HepG2 (cell line): ENCODE measurements at regions not wholly inside any gene's neighbourhood (a gene's known extent, or its start where the extent isn't known, plus 50 kb on each side); places are given as distances from the start of the nearest gene placed in this dataset.
A peak's percentile ranks its signal among the peaks of the same experiment; 100 is the strongest.

Experiments used
- CC2D1A ChIP-seq: sonication (generic); formaldehyde crosslinking; IDR thresholded peaks from 2 replicates; pipeline ENCODE4 v1.8.1; 2023; ENCODE audit warnings: mild to moderate bottlenecking, missing genetic modification reagents
- FOXK1 ChIP-seq: sonication (generic); formaldehyde crosslinking; IDR thresholded peaks from 2 replicates; pipeline ENCODE4 v1.4.0; 2020; ENCODE audit warnings: low read depth, missing genetic modification reagents, borderline replicate concordance
- GLI4 ChIP-seq: sonication (generic); formaldehyde crosslinking; IDR thresholded peaks from 2 replicates; pipeline ENCODE4 v1.5.1; 2020; ENCODE audit warnings: missing genetic modification reagents, mild to moderate bottlenecking, moderate library complexity, borderline replicate concordance
- GPN1 ChIP-seq: sonication (generic); formaldehyde crosslinking; IDR thresholded peaks from 2 replicates; pipeline ENCODE4 v1.5.1; 2020; ENCODE audit warnings: missing genetic modification reagents, borderline replicate concordance
- HNRNPLL ChIP-seq: fragments of 200-400 bp; formaldehyde crosslinking; IDR thresholded peaks from 2 replicates; pipeline ENCODE4 v1.6.1; 2017; ENCODE audit warnings: mild to moderate bottlenecking, low read depth, low read length; ENCODE audit not compliant: poor library complexity, severe bottlenecking
- KLF12 ChIP-seq: sonication (generic); formaldehyde crosslinking; IDR thresholded peaks from 2 replicates; pipeline ENCODE4 v1.4.0; 2020; ENCODE audit warnings: missing genetic modification reagents, borderline replicate concordance
- MYC ChIP-seq: sonication (generic); formaldehyde crosslinking; IDR thresholded peaks from 2 replicates; pipeline ENCODE4 v1.9.0; 2021; ENCODE audit warnings: missing genetic modification reagents, borderline replicate concordance
- RXRB ChIP-seq: IDR thresholded peaks from 2 replicates; pipeline ENCODE4 v1.6.1; 2016; ENCODE audit warnings: borderline replicate concordance, missing genetic modification reagents, missing compliant biosample characterization
- ZMYM4 ChIP-seq: sonication (generic); formaldehyde crosslinking; IDR thresholded peaks from 2 replicates; pipeline ENCODE4 v1.8.1; 2023; ENCODE audit warnings: mild to moderate bottlenecking, missing genetic modification reagents
- ZNF615 ChIP-seq: sonication (generic); formaldehyde crosslinking; IDR thresholded peaks from 2 replicates; pipeline ENCODE4 v1.5.0; 2020; ENCODE audit warnings: mild to moderate bottlenecking, missing genetic modification reagents, borderline replicate concordance
- ZNF629 ChIP-seq: sonication (generic); formaldehyde crosslinking; conservative IDR thresholded peaks from 2 replicates; pipeline ENCODE4 v1.5.0; 2020; ENCODE audit warnings: missing genetic modification reagents
- TF ChIP-seq, protein P1 (sequence below): sonication (generic); formaldehyde crosslinking; IDR thresholded peaks from 2 replicates; pipeline ENCODE4 v1.8.1; 2023; ENCODE audit warnings: mild to moderate bottlenecking, missing genetic modification reagents
- TF ChIP-seq, protein P2 (sequence below): sonication (generic); formaldehyde crosslinking; IDR thresholded peaks from 2 replicates; pipeline ENCODE4 v1.8.1; 2023; ENCODE audit warnings: mild to moderate bottlenecking, missing genetic modification reagents
- TF ChIP-seq, protein P3 (sequence below): fragments of 450-650 bp; IDR thresholded peaks from 2 replicates; pipeline ENCODE4 v1.6.1; 2016
- TF ChIP-seq, protein P4 (sequence below): sonication (generic); formaldehyde crosslinking; IDR thresholded peaks from 2 replicates; pipeline ENCODE4 v1.8.0; 2022; ENCODE audit warnings: mild to moderate bottlenecking, missing genetic modification reagents
- TF ChIP-seq, protein P5 (sequence below): IDR thresholded peaks from 2 replicates; pipeline ENCODE4 v1.6.1; 2016; ENCODE audit warnings: missing compliant biosample characterization, missing genetic modification reagents, borderline replicate concordance
- TF ChIP-seq, protein P6 (sequence below): sonication (generic); formaldehyde crosslinking; IDR thresholded peaks from 2 replicates; pipeline ENCODE4 v1.4.0; 2020; ENCODE audit warnings: missing genetic modification reagents
- TF ChIP-seq, protein P7 (sequence below): sonication (generic); formaldehyde crosslinking; IDR thresholded peaks from 2 replicates; pipeline ENCODE4 v1.5.0; 2020; ENCODE audit warnings: missing genetic modification reagents, mild to moderate bottlenecking, borderline replicate concordance

DNA sequence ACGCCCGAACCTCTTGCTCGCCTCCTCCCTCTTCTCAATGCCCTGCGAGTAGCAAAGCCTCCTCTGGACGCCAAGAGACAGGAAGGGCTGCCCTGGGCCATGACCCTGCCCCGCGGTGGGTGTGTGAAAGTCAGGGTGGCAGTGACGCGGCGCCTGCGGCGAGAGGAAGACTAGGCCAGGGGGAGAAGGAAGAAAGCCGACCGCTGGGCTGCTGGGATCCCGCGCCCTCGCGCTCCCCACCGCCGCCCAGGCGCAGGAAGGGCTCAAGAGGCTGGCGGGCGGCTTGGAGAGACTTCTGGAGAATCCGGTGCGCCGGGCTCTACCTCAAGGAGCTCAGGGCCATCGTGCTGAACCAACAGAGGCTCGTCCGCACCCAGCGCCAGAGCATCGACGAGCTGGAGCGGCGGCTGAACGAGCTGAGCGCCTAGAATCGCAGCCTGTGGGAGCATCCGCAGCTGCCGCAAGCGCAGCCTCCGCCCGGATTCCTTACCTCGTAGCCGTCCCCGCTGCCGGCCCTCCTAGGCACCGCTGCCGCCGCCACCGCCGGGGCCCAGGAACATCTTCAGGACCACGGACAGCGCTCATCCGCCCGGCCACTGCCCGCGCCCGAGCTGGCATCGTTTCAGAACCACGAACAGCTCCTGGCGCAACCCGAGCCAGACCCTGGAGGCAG is 105.0 kb upstream of the PRB2 start (continued):
- TF ChIP-seq, protein P1, sequence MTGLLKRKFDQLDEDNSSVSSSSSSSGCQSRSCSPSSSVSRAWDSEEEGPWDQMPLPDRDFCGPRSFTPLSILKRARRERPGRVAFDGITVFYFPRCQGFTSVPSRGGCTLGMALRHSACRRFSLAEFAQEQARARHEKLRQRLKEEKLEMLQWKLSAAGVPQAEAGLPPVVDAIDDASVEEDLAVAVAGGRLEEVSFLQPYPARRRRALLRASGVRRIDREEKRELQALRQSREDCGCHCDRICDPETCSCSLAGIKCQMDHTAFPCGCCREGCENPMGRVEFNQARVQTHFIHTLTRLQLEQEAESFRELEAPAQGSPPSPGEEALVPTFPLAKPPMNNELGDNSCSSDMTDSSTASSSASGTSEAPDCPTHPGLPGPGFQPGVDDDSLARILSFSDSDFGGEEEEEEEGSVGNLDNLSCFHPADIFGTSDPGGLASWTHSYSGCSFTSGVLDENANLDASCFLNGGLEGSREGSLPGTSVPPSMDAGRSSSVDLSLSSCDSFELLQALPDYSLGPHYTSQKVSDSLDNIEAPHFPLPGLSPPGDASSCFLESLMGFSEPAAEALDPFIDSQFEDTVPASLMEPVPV (CRISPR knock-in tag) = peak; percentile 96
- peak; percentile 86 for TF ChIP-seq ZMYM4 (CRISPR knock-in tag)
- TF ChIP-seq, protein P2, sequence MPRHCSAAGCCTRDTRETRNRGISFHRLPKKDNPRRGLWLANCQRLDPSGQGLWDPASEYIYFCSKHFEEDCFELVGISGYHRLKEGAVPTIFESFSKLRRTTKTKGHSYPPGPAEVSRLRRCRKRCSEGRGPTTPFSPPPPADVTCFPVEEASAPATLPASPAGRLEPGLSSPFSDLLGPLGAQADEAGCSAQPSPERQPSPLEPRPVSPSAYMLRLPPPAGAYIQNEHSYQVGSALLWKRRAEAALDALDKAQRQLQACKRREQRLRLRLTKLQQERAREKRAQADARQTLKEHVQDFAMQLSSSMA (CRISPR knock-in tag) = peak; percentile 82; the same call in 1 of the 2 replicates
- TF ChIP-seq CC2D1A = no peak
- TF ChIP-seq, protein P3, sequence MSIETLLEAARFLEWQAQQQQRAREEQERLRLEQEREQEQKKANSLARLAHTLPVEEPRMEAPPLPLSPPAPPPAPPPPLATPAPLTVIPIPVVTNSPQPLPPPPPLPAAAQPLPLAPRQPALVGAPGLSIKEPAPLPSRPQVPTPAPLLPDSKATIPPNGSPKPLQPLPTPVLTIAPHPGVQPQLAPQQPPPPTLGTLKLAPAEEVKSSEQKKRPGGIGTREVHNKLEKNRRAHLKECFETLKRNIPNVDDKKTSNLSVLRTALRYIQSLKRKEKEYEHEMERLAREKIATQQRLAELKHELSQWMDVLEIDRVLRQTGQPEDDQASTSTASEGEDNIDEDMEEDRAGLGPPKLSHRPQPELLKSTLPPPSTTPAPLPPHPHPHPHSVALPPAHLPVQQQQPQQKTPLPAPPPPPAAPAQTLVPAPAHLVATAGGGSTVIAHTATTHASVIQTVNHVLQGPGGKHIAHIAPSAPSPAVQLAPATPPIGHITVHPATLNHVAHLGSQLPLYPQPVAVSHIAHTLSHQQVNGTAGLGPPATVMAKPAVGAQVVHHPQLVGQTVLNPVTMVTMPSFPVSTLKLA = no peak
- TF ChIP-seq FOXK1 = peak; percentile 94; the same call in 1 of the 2 replicates
- peak; percentile 87 for TF ChIP-seq RXRB
- TF ChIP-seq ZNF615 (CRISPR knock-in tag) = peak; percentile 94; the same call in 1 of the 2 replicates
- no peak for TF ChIP-seq HNRNPLL
- TF ChIP-seq ZNF629 = peak; percentile 49
- TF ChIP-seq, protein P4, sequence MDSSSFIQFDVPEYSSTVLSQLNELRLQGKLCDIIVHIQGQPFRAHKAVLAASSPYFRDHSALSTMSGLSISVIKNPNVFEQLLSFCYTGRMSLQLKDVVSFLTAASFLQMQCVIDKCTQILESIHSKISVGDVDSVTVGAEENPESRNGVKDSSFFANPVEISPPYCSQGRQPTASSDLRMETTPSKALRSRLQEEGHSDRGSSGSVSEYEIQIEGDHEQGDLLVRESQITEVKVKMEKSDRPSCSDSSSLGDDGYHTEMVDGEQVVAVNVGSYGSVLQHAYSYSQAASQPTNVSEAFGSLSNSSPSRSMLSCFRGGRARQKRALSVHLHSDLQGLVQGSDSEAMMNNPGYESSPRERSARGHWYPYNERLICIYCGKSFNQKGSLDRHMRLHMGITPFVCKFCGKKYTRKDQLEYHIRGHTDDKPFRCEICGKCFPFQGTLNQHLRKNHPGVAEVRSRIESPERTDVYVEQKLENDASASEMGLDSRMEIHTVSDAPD (CRISPR knock-in tag) = 0 out of 2 replicates have a peak, but pooled peaks have one; percentile 58
- TF ChIP-seq, protein P5, sequence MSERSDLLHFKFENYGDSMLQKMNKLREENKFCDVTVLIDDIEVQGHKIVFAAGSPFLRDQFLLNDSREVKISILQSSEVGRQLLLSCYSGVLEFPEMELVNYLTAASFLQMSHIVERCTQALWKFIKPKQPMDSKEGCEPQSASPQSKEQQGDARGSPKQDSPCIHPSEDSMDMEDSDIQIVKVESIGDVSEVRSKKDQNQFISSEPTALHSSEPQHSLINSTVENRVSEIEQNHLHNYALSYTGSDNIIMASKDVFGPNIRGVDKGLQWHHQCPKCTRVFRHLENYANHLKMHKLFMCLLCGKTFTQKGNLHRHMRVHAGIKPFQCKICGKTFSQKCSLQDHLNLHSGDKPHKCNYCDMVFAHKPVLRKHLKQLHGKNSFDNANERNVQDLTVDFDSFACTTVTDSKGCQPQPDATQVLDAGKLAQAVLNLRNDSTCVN (CRISPR knock-in tag) = peak; percentile 96
- peak; percentile 95 for TF ChIP-seq KLF12 (CRISPR knock-in tag)
- TF ChIP-seq MYC (CRISPR knock-in tag) = peak; percentile 66; the same call in 1 of the 2 replicates
- TF ChIP-seq, protein P6, sequence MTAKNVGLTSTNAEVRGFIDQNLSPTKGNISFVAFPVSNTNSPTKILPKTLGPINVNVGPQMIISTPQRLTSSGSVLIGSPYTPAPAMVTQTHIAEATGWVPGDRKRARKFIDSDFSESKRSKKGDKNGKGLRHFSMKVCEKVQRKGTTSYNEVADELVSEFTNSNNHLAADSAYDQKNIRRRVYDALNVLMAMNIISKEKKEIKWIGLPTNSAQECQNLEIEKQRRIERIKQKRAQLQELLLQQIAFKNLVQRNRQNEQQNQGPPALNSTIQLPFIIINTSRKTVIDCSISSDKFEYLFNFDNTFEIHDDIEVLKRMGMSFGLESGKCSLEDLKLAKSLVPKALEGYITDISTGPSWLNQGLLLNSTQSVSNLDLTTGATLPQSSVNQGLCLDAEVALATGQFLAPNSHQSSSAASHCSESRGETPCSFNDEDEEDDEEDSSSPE (CRISPR knock-in tag) = peak; percentile 59
- peak; percentile 100 for TF ChIP-seq GLI4
- TF ChIP-seq, protein P7, sequence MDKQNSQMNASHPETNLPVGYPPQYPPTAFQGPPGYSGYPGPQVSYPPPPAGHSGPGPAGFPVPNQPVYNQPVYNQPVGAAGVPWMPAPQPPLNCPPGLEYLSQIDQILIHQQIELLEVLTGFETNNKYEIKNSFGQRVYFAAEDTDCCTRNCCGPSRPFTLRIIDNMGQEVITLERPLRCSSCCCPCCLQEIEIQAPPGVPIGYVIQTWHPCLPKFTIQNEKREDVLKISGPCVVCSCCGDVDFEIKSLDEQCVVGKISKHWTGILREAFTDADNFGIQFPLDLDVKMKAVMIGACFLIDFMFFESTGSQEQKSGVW (CRISPR knock-in tag) = peak; percentile 98
- peak; percentile 98 for TF ChIP-seq GPN1 (CRISPR knock-in tag)
